GM12865 (cell line): ENCODE measurements at regions not wholly inside any gene's neighbourhood (a gene's known extent, or its start where the extent isn't known, plus 50 kb on each side); places are given as distances from the start of the nearest gene placed in this dataset.
A peak's percentile ranks its signal among the peaks of the same experiment; 100 is the strongest.

Source experiments
- DNase-seq: peaks from one replicate; pipeline ENCODE4 v3.0.0; 2010; ENCODE audit warnings: low read depth
- H3K4me3 ChIP-seq: 2 replicates; pipeline ENCODE4 v1.5.1; 2011; ENCODE audit warnings: mild to moderate bottlenecking, low read depth, low read length, control low read depth
- TF ChIP-seq, protein P1 (sequence below): IDR thresholded peaks from 2 replicates; pipeline ENCODE4 v1.5.1; 2011; ENCODE audit warnings: low read length, control low read depth, low read depth, inconsistent platforms; ENCODE audit not compliant: insufficient read depth; ENCODE audit errors: missing control alignments

DNA sequence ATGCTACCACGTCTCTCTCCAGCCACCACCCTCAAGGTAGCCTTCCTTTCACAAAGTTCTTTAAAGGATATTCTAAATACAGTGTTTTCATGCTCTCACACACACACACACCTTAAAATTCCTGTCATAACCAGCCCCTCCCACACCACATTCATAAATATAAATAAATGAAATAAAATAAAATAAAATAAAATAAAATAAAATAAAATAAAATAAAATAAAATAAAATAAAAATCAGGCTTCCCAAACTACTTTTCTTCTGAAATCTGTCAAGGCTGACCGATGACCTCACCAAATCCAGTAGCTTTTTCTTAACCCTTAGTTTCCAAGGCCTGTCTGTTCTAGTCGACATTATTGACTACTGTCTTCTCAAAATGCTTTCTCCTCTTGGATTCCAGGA is 378.4 kb downstream of the SEC23A start:
- TF ChIP-seq, protein P1, sequence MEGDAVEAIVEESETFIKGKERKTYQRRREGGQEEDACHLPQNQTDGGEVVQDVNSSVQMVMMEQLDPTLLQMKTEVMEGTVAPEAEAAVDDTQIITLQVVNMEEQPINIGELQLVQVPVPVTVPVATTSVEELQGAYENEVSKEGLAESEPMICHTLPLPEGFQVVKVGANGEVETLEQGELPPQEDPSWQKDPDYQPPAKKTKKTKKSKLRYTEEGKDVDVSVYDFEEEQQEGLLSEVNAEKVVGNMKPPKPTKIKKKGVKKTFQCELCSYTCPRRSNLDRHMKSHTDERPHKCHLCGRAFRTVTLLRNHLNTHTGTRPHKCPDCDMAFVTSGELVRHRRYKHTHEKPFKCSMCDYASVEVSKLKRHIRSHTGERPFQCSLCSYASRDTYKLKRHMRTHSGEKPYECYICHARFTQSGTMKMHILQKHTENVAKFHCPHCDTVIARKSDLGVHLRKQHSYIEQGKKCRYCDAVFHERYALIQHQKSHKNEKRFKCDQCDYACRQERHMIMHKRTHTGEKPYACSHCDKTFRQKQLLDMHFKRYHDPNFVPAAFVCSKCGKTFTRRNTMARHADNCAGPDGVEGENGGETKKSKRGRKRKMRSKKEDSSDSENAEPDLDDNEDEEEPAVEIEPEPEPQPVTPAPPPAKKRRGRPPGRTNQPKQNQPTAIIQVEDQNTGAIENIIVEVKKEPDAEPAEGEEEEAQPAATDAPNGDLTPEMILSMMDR: no peak
- DNase-seq: no peak
- H3K4me3 ChIP-seq: no peak overlapping the region

DNA sequence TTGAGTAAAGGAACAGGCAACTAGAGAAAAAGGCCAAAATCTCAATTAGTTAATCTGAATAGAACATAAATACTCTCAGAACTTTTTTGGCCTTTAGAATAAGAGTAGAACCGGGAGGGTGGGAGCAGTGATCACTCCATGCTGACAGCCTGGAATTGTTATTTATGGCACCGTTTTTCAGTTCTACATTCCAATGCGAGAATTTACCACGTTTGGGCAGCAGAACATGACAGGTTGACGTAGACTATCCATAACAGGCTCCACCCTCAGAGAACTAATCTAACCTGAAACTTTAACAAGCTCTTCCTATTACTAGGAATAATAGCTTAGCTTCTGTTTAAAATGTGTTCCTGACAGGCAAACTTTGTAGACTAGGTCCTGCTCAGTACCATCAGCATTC is 379.1 kb downstream of the SEC23A start:
- DNase-seq: no peak
- TF ChIP-seq, protein P1: no peak
- H3K4me3 ChIP-seq: no peak overlapping the region

DNA sequence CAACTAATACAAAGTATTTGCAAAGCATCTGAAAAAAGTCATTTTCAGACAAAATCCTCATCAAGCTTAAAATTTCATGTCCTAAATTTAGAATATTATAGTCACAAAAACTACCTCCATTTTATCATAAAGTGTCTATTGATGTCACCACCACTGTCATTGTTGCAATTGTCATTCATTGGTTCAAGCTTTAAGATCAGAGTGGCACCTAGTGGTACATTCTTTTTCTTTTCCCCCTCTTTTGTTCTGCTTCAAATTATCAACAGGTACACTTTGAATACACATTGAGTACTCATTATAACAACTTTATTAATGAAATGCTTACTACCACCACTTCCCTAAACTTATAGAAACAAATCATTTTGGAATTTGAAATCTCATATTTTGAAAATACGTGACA is 379.8 kb downstream of the SEC23A start:
- DNase-seq: no peak
- TF ChIP-seq, protein P1: no peak

DNA sequence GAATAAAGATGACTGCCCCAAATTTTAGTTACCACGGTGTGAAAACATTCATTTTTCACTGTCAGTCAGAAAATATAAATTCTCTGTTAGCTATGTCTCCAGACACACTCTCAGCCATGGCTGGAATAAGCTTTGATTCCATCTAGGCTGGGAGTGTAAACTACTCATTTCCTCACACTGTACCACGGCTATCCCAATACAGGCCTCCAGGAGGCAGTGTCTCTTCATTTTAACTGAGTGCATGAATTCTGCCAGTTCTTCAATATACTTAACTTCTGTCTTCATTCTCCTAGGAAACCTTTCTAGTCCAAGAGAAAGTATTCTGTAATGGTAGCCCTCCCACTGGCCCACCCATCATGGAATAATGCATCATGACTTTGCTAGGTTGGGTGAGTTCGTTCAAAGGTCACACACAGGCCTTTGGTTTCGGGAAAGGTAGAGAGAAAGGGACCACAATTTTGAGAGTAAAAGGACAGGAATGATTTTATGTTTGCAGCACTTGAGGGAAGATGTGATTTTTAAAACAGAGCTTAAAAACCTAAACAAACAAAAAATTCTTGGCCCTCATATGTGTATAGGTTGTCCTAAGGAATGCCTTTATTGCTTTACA is 381.1 kb downstream of the SEC23A start:
- H3K4me3 ChIP-seq: no peak overlapping the region
- TF ChIP-seq, protein P1: peak; percentile 80
- DNase-seq: peak; percentile 43

More for the DNA sequence above, 379.8 kb downstream of the SEC23A start:
- no peak overlapping the region for H3K4me3 ChIP-seq

DNA sequence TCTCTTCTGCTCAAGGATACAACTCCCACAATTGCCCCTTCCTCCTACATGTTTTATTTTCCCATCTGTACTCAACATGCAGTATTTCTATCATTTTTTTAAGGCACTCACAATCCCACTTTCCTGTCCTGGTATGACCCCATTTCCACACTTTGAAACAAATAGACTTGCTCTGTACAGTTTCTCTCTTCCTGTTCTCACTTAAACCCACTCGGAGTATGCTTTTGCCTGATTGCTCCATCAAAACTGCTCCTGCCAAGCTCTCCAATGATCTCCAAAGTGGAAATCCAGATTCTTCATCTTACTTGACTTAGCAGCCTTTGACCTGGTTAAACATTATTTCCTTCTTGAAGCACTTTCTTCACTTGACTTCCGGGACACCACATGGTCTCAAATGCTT is 384.5 kb downstream of the SEC23A start:
- no peak overlapping the region for H3K4me3 ChIP-seq
- TF ChIP-seq, protein P1: no peak
- no peak for DNase-seq

DNA sequence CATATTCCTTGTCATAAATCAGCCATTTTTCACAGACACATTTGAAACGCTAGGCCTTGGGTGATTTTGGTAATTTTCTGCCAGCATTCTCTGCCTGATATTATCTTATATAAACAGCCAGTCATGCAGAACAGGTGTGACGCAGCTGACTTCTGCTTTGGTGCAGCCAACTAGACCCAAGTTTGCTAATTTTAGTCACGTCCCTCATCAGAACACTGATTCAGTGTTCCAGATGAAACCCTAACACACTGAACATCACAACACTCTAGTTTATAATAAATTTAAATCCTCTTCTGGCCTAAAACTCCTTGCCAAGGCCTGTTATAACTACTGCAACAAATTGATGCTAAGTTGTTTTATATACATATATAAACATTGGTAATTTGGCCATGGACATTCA is 386.1 kb downstream of the SEC23A start:
- DNase-seq: no peak
- TF ChIP-seq, protein P1: no peak
- H3K4me3 ChIP-seq: no peak overlapping the region

DNA sequence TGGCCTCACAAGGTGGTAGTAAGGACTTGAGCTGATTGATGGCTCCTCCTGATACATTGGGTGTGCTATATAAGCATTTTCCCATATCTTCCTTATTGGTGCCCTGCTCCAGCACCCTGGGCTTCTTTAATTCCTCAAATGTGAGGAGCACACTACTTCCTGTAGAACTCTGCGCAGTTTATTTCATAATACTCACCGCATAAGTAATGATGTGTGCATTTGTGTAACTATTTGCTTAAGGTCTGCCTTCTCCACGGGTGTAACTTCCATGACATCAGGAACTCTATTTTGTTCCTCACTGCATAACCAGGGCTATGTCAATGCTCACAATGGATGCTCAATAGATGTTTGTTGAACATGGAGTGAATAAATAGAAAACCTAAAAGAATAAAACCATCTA is 392.2 kb downstream of the SEC23A start:
- H3K4me3 ChIP-seq: no peak overlapping the region
- TF ChIP-seq, protein P1: no peak
- DNase-seq: no peak
